ENCODE measurements at regions not wholly inside any gene's neighbourhood (a gene's known extent, or its start where the extent isn't known, plus 50 kb on each side); places are given as distances from the start of the nearest gene placed in this dataset.
A peak's percentile ranks its signal among the peaks of the same experiment; 100 is the strongest.

DNA sequence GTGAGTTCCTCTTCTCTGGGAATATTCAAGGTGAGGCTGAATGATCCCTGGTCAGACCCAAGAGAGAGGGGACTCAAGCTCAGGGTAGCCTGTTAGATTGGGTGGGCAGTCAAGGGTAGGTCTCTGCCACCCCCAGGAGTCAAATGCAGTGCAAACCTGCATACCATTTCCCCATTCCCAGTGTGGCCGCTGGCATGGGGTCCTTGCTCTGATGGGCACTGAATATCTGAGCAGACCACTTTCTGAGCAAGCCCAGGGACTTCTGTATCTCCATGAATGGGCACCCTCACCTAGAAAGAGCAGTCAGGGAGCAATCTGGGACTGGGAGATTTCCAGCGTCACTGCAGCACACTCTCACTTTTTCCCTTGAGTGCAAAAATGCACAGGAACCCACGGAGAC, 573.7 kb downstream of the BCL11B start:
- intact Hi-C loops (cut with micrococcal nuclease), result loop anchor here (10.0 kb wide), 1 partner anchor 554 kb away; no protein-coding TSS in a partner anchor
- H3K9me3 Mint-ChIP-seq, result peaks cover 19% of the 10 kb centered on the region
- DNase-seq, result no peak
- no peaks in the 10 kb centered on the region for H3K27me3 Mint-ChIP-seq (ENCODE audit: low read depth)
- peaks cover 2% of the 10 kb centered on the region for H3K36me3 Mint-ChIP-seq (ENCODE audit: low read depth)
- no peak overlapping the region for H3K27ac Mint-ChIP-seq
- peaks cover 13% of the 10 kb centered on the region for H3K4me1 Mint-ChIP-seq (ENCODE audit: low read depth)
- no peak overlapping the region for H3K4me3 Mint-ChIP-seq
- CTCF ChIA-PET, result no interaction called here

DNA sequence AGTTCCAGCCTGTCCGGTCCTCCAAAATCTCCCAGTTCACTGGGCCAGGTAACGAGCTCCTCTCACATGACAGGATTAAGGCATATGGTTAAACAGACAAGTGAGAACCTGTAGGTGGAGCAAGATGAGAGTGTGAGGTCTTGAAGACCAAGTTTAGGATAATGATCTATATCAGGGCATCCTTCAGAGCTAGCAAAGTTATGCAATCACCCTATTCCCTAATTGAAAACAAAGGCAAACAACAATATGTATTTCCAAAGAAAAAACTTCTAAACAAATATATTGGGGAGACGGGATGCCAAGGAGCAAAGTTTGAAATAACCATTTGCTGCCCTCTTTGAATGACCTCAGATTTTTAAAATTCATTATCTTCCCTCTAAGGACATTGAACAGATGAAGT, 571.2 kb downstream of the BCL11B start:
- H3K4me1 Mint-ChIP-seq (ENCODE audit: low read depth), result peaks cover 24% of the 10 kb centered on the region
- H3K36me3 Mint-ChIP-seq (ENCODE audit: low read depth), result no peaks in the 10 kb centered on the region
- DNase-seq, result no peak
- no peaks in the 10 kb centered on the region for H3K27me3 Mint-ChIP-seq (ENCODE audit: low read depth)
- no peak overlapping the region for H3K27ac Mint-ChIP-seq
- peaks cover 10% of the 10 kb centered on the region for H3K9me3 Mint-ChIP-seq
- CTCF ChIA-PET, result no interaction called here
- intact Hi-C loops (cut with micrococcal nuclease), result loop anchor here (10.0 kb wide), 1 partner anchor 574 kb away; the partner anchor contains the start of gene BCL11B
- no peak overlapping the region for H3K4me3 Mint-ChIP-seq

DNA sequence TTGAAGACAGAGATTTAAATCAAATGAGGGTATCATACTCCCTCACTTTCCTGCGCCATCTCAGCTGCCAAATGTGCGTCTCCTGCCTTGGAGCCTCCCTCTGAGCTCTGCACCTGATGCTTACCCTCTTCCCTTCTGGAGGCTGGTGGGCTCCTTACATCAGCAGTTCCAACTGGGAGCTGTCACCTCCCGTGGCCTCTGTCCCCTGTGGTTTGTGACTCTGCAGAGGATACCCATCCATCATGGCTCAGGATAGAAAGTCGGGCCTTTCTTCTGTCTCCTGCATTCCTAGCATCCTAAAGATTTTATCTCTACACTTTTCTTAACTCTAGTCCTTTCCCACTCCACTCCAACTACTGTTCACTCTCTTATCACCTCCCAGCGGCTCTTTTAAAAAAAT, 570.6 kb downstream of the BCL11B start:
- H3K27me3 Mint-ChIP-seq (ENCODE audit: low read depth), result no peaks in the 10 kb centered on the region
- H3K4me1 Mint-ChIP-seq (ENCODE audit: low read depth), result peaks cover 22% of the 10 kb centered on the region
- H3K27ac Mint-ChIP-seq, result no peak overlapping the region
- CTCF ChIA-PET, result no interaction called here
- intact Hi-C loops (cut with micrococcal nuclease), result loop anchor here (10.0 kb wide), 1 partner anchor 573 kb away; the partner anchor contains the start of gene BCL11B
- peaks cover 8% of the 10 kb centered on the region for H3K9me3 Mint-ChIP-seq
- no peaks in the 10 kb centered on the region for H3K36me3 Mint-ChIP-seq (ENCODE audit: low read depth)
- no peak for DNase-seq
- H3K4me3 Mint-ChIP-seq, result no peak overlapping the region

DNA sequence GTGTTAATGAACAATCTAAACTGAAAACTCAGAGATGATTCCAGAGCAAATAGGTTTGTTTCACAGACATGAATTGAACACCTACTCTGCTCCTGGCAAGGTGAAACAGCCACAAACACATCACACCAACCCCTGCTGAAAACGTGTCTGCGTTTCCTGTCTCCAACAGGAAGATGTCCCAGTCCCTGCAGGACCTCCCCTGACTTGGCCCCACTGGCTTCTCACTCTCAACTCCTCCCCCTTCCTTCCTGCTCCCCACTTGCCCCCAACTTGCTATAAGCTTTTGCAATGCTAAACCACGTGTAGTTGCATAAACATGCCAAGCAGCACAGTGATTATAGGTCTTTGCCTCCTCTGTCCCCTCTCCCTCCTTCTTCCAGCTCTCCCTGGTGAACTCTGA, 567.6 kb downstream of the BCL11B start:
- Mint-ChIP-seq H3K4me3 (no peak overlapping the region), H3K36me3 (ENCODE audit: low read depth) (no peaks in the 10 kb centered on the region), H3K4me1 (ENCODE audit: low read depth) (peaks cover 27% of the 10 kb centered on the region), H3K9me3 (no peaks in the 10 kb centered on the region), H3K27ac (no peak overlapping the region), H3K27me3 (ENCODE audit: low read depth) (no peaks in the 10 kb centered on the region)
- CTCF ChIA-PET, result no interaction called here
- intact Hi-C loops (cut with micrococcal nuclease), result loop anchor here (10.0 kb wide), 1 partner anchor 570 kb away; the partner anchor contains the start of gene BCL11B
- DNase-seq, result peak; percentile 61

DNA sequence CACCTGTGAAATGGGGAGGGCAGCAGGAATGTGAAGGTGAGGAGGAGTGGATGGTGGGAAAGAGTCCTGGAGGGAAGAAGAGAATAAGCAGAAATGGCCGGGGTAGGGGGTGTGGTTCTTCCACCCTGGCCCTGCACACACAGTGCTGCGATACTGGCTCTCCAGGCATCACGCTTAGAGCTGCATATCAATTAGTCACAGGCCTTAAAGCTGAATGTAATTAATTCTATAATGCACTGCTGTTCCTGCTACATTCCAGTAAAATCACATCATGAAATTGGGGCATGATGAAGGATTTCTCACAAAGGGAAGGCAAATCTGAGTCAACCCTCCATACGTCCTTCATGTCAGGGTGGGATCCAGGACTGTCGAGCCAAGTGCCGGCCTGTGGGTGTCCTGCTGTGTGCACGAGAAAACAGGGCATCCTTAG, 566.1 kb downstream of the BCL11B start:
- CTCF ChIA-PET, result no interaction called here
- H3K27me3 Mint-ChIP-seq (ENCODE audit: low read depth), result no peaks in the 10 kb centered on the region
- DNase-seq, result no peak
- intact Hi-C loops (cut with micrococcal nuclease), result loop anchor here (10.0 kb wide), 1 partner anchor 569 kb away; the partner anchor contains the start of gene BCL11B
- no peaks in the 10 kb centered on the region for H3K9me3 Mint-ChIP-seq
- no peak overlapping the region for H3K4me3 Mint-ChIP-seq
- no peaks in the 10 kb centered on the region for H3K36me3 Mint-ChIP-seq (ENCODE audit: low read depth)
- H3K4me1 Mint-ChIP-seq (ENCODE audit: low read depth), result peaks cover 33% of the 10 kb centered on the region
- H3K27ac Mint-ChIP-seq, result no peak overlapping the region

DNA sequence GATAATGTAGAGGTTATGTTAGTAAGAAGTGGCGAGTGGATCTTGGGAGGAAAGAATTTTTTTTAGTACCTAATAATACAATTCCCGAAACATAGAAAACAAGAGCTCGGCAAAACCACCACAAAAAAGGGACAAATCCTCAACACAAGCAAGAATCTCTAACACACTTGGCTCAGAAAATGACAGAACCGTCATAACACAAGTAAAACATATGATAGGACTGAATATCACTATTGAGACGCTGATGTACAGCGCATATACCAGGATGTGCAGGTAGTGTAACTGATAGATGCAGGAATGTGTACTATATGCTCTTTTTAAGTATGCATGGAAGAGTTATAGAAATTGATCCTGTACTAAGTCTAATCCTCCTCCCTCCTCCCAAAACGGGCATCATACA, 564.5 kb downstream of the BCL11B start:
- intact Hi-C loops (cut with micrococcal nuclease), result loop anchor here (10.0 kb wide), 1 partner anchor 567 kb away; the partner anchor contains the start of gene BCL11B
- H3K4me1 Mint-ChIP-seq (ENCODE audit: low read depth), result peaks cover 38% of the 10 kb centered on the region
- no peak overlapping the region for H3K4me3 Mint-ChIP-seq
- DNase-seq, result no peak
- CTCF ChIA-PET, result interaction anchor here (0.6 kb wide), 1 partner anchor 41 kb away, joined by 4 read pairs; no protein-coding TSS in a partner anchor
- no peaks in the 10 kb centered on the region for H3K36me3 Mint-ChIP-seq (ENCODE audit: low read depth)
- H3K27ac Mint-ChIP-seq, result no peak overlapping the region
- no peaks in the 10 kb centered on the region for H3K27me3 Mint-ChIP-seq (ENCODE audit: low read depth)
- H3K9me3 Mint-ChIP-seq, result no peaks in the 10 kb centered on the region

DNA sequence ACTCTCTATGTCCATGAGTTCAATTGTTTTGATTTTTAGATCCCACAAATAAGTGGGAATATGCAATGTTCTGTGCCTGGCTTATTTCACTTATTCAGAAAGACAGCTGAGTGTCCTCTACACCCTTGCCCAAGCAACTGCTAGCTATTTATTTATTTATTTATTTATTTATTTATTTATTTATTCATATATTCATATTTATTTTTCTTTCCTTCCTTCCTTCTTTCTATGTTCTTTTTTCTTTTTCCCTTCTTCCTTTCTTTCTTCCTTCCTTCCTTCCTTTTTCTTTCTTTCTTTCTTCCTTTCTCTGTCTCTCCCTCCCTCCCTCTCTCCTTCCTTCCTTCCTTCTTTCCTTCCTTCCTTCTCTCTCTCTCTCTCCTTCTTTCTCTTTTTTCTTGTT, 563.4 kb downstream of the BCL11B start:
- no peak overlapping the region for H3K4me3 Mint-ChIP-seq

DNA sequence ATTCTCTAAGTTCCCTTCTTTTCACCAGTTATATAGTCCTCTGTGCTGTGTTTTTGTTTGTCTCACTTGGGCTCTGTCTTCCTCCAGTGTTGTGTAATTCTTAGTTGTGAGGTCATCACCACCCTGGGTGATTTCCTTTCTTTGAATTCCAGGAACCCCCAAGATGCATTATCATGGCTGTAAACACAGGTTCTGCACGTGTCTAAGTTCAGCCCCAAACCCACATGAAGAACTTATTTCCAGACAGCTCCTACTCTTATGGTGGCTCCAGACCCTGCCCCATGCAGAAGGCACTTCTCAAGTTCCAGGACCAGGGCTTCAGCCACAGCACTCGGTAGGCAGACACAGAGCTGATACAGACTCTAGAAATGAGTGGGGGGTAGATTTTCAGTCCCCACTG, 560.5 kb downstream of the BCL11B start:
- Mint-ChIP-seq H3K4me3 (no peak overlapping the region), H3K36me3 (ENCODE audit: low read depth) (no peaks in the 10 kb centered on the region), H3K27ac (peak overlapping the region; percentile 37), H3K9me3 (no peaks in the 10 kb centered on the region), H3K4me1 (ENCODE audit: low read depth) (peaks cover 21% of the 10 kb centered on the region), H3K27me3 (ENCODE audit: low read depth) (no peaks in the 10 kb centered on the region)
- CTCF ChIA-PET, result no interaction called here
- intact Hi-C loops (cut with micrococcal nuclease), result no loop called here
- peak; percentile 50 for DNase-seq

More for the DNA sequence above, 563.4 kb downstream of the BCL11B start:
- CTCF ChIA-PET, result no interaction called here
- H3K4me1 Mint-ChIP-seq (ENCODE audit: low read depth), result peaks cover 36% of the 10 kb centered on the region
- H3K27me3 Mint-ChIP-seq (ENCODE audit: low read depth), result no peaks in the 10 kb centered on the region
- intact Hi-C loops (cut with micrococcal nuclease), result loop anchor here (10.0 kb wide), 1 partner anchor 566 kb away; the partner anchor contains the start of gene BCL11B
- no peak for DNase-seq
- no peaks in the 10 kb centered on the region for H3K9me3 Mint-ChIP-seq
- H3K36me3 Mint-ChIP-seq (ENCODE audit: low read depth), result no peaks in the 10 kb centered on the region
- H3K27ac Mint-ChIP-seq, result no peak overlapping the region

DNA sequence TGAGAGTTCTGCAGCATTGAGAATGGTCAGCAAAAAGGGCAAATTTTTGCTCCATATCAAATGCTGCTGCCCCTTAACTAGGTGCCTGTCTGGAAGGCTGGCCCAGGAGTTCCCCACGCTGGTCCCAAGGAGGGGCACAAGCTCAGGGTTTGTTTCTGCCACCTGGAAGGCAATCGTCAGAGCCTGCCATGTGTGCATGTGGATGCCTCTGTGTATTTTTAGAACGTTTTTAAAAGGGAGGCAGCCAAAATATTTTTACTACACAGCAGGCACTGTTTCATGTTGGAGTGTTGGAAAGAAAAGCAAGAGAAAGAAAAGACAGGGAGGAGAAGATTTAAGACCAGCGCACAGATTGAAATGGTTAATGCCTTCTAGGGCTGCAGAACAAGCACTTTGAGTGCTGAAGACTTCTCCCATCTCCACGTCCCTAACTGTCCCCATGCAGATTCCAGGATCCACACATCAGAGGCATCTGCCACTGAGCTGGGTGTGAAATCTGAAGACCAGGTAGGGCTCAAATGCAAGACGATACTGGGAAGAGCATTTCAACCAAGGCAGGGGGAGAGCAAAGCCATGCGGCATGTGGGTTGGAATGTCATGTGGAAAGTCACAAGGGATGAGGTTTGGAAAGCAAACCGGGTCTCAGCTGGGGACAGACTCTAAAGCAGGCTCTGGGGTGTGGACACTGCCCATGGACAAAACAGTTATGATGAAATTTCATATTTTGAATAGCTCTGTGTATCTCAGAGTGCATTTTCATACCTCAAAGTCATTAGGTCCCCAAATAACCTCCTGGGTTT, 557.2 kb downstream of the BCL11B start:
- no peaks in the 10 kb centered on the region for H3K36me3 Mint-ChIP-seq (ENCODE audit: low read depth)
- no peak overlapping the region for H3K4me3 Mint-ChIP-seq
- H3K9me3 Mint-ChIP-seq, result no peaks in the 10 kb centered on the region
- H3K4me1 Mint-ChIP-seq (ENCODE audit: low read depth), result peaks cover 16% of the 10 kb centered on the region
- DNase-seq, result no peak
- H3K27ac Mint-ChIP-seq, result no peak overlapping the region
- H3K27me3 Mint-ChIP-seq (ENCODE audit: low read depth), result no peaks in the 10 kb centered on the region
- CTCF ChIA-PET, result no interaction called here
- intact Hi-C loops (cut with micrococcal nuclease), result no loop called here

DNA sequence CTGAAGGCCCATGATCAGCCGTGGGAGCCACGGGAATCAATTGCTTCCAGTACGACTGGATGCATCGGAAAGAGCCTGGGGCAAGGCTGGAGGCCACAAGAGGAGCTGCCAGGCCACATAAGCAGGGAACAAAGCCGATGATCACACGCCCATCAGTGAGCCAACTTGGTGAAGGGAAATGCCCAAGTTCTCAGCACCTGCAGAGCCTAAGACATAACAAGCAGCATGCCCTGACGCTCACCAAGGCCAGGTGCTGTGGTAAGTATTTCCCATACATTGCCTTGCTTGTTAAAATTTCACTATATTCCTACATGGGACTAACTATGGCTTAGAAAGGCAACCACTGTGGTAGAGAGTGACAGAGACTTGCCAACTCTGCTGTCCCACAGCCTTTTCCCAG, 555.9 kb downstream of the BCL11B start:
- CTCF ChIA-PET, result no interaction called here
- no peaks in the 10 kb centered on the region for H3K9me3 Mint-ChIP-seq
- H3K36me3 Mint-ChIP-seq (ENCODE audit: low read depth), result no peaks in the 10 kb centered on the region
- H3K27ac Mint-ChIP-seq, result no peak overlapping the region
- peaks cover 9% of the 10 kb centered on the region for H3K4me1 Mint-ChIP-seq (ENCODE audit: low read depth)
- no peak for DNase-seq
- H3K4me3 Mint-ChIP-seq, result no peak overlapping the region
- intact Hi-C loops (cut with micrococcal nuclease), result no loop called here
- no peaks in the 10 kb centered on the region for H3K27me3 Mint-ChIP-seq (ENCODE audit: low read depth)

DNA sequence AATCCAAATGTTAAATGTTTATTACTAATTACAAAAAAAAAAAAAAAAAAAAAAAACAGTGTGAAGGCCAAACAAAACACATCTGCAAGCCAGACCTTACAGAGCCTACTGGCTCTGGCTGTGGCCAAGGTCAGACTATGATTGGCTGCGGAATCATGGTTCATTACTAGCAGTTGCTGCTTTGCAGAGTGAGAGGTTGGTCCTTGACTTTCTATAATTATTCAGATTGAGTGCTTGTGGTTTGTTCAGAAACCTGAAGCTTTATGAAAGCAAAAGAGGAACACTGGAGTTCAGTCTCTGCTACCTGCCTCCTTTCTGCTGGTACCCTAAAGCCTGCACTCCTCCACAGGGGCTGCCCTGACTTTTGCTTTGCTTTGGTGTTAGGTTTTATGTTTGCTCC, 550.9 kb downstream of the BCL11B start:
- H3K36me3 Mint-ChIP-seq (ENCODE audit: low read depth), result no peaks in the 10 kb centered on the region
- H3K4me1 Mint-ChIP-seq (ENCODE audit: low read depth), result no peaks in the 10 kb centered on the region
- H3K9me3 Mint-ChIP-seq, result no peaks in the 10 kb centered on the region
- intact Hi-C loops (cut with micrococcal nuclease), result no loop called here
- no peak overlapping the region for H3K4me3 Mint-ChIP-seq
- no peaks in the 10 kb centered on the region for H3K27me3 Mint-ChIP-seq (ENCODE audit: low read depth)
- no peak for DNase-seq
- CTCF ChIA-PET, result no interaction called here
- H3K27ac Mint-ChIP-seq, result no peak overlapping the region

DNA sequence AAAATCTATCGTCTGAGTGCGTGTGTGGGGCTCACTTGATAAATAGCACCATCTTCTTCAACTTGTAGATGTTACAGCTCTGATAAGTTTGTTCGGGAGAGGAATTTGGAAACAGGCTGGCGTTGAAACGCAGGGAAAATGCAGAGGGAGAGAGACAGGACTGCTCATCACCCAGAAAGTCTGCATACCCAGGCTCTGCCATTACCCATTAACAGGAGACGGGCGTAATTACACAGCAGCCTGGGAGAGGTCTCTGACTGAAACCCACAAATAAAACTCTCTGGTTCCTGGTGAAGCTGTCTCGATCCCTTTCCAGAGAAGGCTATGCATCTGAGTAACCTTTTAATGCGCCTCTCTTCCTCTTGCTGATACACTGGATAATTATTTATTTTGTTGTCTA, 547.3 kb downstream of the BCL11B start:
- CTCF ChIA-PET, result no interaction called here
- H3K27ac Mint-ChIP-seq, result no peak overlapping the region
- no peak for DNase-seq
- no peaks in the 10 kb centered on the region for H3K36me3 Mint-ChIP-seq (ENCODE audit: low read depth)
- intact Hi-C loops (cut with micrococcal nuclease), result no loop called here
- no peaks in the 10 kb centered on the region for H3K9me3 Mint-ChIP-seq
- no peak overlapping the region for H3K4me3 Mint-ChIP-seq
- H3K27me3 Mint-ChIP-seq (ENCODE audit: low read depth), result no peaks in the 10 kb centered on the region
- H3K4me1 Mint-ChIP-seq (ENCODE audit: low read depth), result no peaks in the 10 kb centered on the region

DNA sequence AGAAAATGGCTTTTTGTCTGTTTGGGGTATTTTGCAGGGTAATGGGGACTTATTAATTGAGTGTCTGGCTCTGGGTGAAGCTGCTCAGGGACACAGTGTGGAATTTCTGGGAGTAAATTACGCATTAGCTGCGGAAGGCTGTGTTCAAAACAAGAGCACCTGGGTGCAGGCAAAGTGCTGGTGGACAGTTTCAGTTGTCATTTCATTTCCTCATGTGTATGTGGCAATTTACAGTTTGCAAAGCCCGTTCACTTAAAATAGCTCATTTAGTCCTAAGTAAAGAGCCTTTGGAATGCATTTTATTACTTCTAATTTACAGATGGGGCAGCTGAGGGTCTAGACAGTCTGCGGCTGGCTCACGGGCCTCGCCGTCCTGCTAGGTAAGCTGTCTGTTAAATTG, 546.8 kb downstream of the BCL11B start:
- no peak for DNase-seq
- H3K4me1 Mint-ChIP-seq (ENCODE audit: low read depth), result no peaks in the 10 kb centered on the region
- H3K9me3 Mint-ChIP-seq, result no peaks in the 10 kb centered on the region
- H3K27ac Mint-ChIP-seq, result no peak overlapping the region
- no peaks in the 10 kb centered on the region for H3K36me3 Mint-ChIP-seq (ENCODE audit: low read depth)
- H3K4me3 Mint-ChIP-seq, result no peak overlapping the region
- intact Hi-C loops (cut with micrococcal nuclease), result no loop called here
- CTCF ChIA-PET, result no interaction called here
- no peaks in the 10 kb centered on the region for H3K27me3 Mint-ChIP-seq (ENCODE audit: low read depth)

Data from activated naive CD4-positive, alpha-beta T cell treated with anti-CD3 and anti-CD28 coated beads for 36 hours (primary cell).